DMS153 (cell line): ENCODE measurements at regions not wholly inside any gene's neighbourhood (a gene's known extent, or its start where the extent isn't known, plus 50 kb on each side); places are given as distances from the start of the nearest gene placed in this dataset.

ENCODE experiments used
- DNase-seq: peaks from one replicate; lab custom pipeline; 2025; lab: John Stamatoyannopoulos, UW

GRCh38 chr10:107915215-107915610, 750.7 kb upstream of the SORCS1 start:
- DNase-seq, result no peak

- DNase-seq, result no peak
Measured at GRCh38 chr10:107914450-107915214, 750.1 kb upstream of the SORCS1 start.

GRCh38 chr10:107913317-107914294, 749.1 kb upstream of the SORCS1 start:
- no peak for DNase-seq

GRCh38 chr10:107901076-107901475, 736.6 kb upstream of the SORCS1 start:
- no peak for DNase-seq

GRCh38 chr10:107900131-107900530, 735.6 kb upstream of the SORCS1 start:
- DNase-seq, result no peak

- DNase-seq, result no peak
Measured at GRCh38 chr10:107899502-107900062, 735.1 kb upstream of the SORCS1 start.

GRCh38 chr10:107899075-107899474, 734.6 kb upstream of the SORCS1 start:
- no peak for DNase-seq

- no peak for DNase-seq
Measured at GRCh38 chr10:107898392-107898791, 733.9 kb upstream of the SORCS1 start.

GRCh38 chr10:107894516-107894915, 730.0 kb upstream of the SORCS1 start:
- no peak for DNase-seq

- no peak for DNase-seq
Measured at GRCh38 chr10:107889105-107889504, 724.6 kb upstream of the SORCS1 start.

- no peak for DNase-seq
Measured at GRCh38 chr10:107880185-107880584, 715.7 kb upstream of the SORCS1 start.

- DNase-seq, result no peak
Measured at GRCh38 chr10:107873007-107873406, 708.5 kb upstream of the SORCS1 start.

- no peak for DNase-seq
Measured at GRCh38 chr10:107865691-107866090, 701.2 kb upstream of the SORCS1 start.

GRCh38 chr10:107859065-107859464, 694.6 kb upstream of the SORCS1 start:
- no peak for DNase-seq

GRCh38 chr10:107856047-107856315, 691.5 kb upstream of the SORCS1 start:
- no peak for DNase-seq

- no peak for DNase-seq
Measured at GRCh38 chr10:107855301-107856046, 691.0 kb upstream of the SORCS1 start.

GRCh38 chr10:107848726-107849360, 684.3 kb upstream of the SORCS1 start:
- no peak for DNase-seq

- no peak for DNase-seq
Measured at GRCh38 chr10:107847620-107848019, 683.1 kb upstream of the SORCS1 start.

- DNase-seq, result no peak
Measured at GRCh38 chr10:107834706-107835105, 670.2 kb upstream of the SORCS1 start.

- DNase-seq, result no peak
Measured at GRCh38 chr10:107831772-107832171, 667.3 kb upstream of the SORCS1 start.

GRCh38 chr10:107829161-107829560, 664.7 kb upstream of the SORCS1 start:
- no peak for DNase-seq

- no peak for DNase-seq
Measured at GRCh38 chr10:107826171-107826570, 661.7 kb upstream of the SORCS1 start.
